Right lobe of liver (tissue), 6 donors: ENCODE measurements at regions not wholly inside any gene's neighbourhood (a gene's known extent, or its start where the extent isn't known, plus 50 kb on each side); places are given as distances from the start of the nearest gene placed in this dataset.

Source experiments
- ATAC-seq, 4 donors: fragments of 200-7000 bp; cut with Tn5 transposase; one replicate each; pipeline ENCODE4 v1.9.1; 2020; ENCODE audit warnings: mild to moderate bottlenecking in 4 of 4, moderate library complexity in 4 of 4
- DNase-seq, 3 donors: peaks; one replicate each; pipeline ENCODE4 v3.0.0-alpha.2; 2020
- H3K27ac ChIP-seq, 3 donors: fragments of 200-600 bp; one replicate each; pipeline ENCODE4 v1.8.0; 2022
- H3K27me3 ChIP-seq, 2 donors: fragments of 200-600 bp; one replicate each; pipeline ENCODE4 v1.8.0; 2022
- H3K36me3 ChIP-seq, 4 donors: fragments of 200-600 bp; sonication (generic) in 1 of 4; one replicate each; pipeline versions ENCODE4 v1.5.1 to v1.8.0; 2017 to 2022; ENCODE audit warnings: control low read depth in 1 of 4
- H3K4me1 ChIP-seq, 4 donors: fragments of 200-600 bp; sonication (generic) in 1 of 4; one replicate each; pipeline versions ENCODE4 v1.5.1 to v1.8.0; 2017 to 2022; ENCODE audit warnings: control low read depth in 1 of 4
- H3K4me3 ChIP-seq, 3 donors: fragments of 200-600 bp; one replicate each; pipeline ENCODE4 v1.8.0; 2022
- H3K9me3 ChIP-seq, 4 donors: fragments of 200-600 bp; sonication (generic) in 1 of 4; one replicate each; pipeline versions ENCODE4 v1.5.1 to v1.8.0; 2017 to 2022; ENCODE audit warnings: control low read depth in 1 of 4
- POLR2A ChIP-seq: fragments of 450-650 bp; IDR thresholded peaks from one replicate; pipeline ENCODE4 v1.6.1; 2017; ENCODE audit warnings: antibody characterized with exemption, mild to moderate bottlenecking
- WGBS: methylation state at CpG from one replicate; pipeline ENCODE4 v1.1.6; 2018; ENCODE audit warnings: low coverage, low lambda C conversion rate; ENCODE audit not compliant: insufficient coverage; ENCODE audit errors: missing lambda C conversion rate; 5-methylcytosine and 5-hydroxymethylcytosine counted together
- intact Hi-C, 2 donors: fragments of 100-400 bp; cut with DNase I; formaldehyde crosslinking; loops; one replicate each; pipeline versions ENCODE4 v1.11.2 to v1.14.1; 2022
- TF ChIP-seq, protein P1 (sequence below), 4 donors: fragments of 200-600 bp in 3 of 4; fragments of 450-650 bp in 1 of 4; IDR thresholded peaks; one replicate each; pipeline versions ENCODE4 v1.5.1 to v1.8.0; 2016 to 2022; ENCODE audit warnings: antibody characterized with exemption in 4 of 4, mild to moderate bottlenecking in 2 of 4
- donor health status: DM: no; HTN: yes; CAD: no.
- donor health status: DM: no; HTN: no; CAD: no.
- donor health status: DM: no; HTN: no; CAD: no.
- donor health status: DM: no; HTN: yes; CAD: no.
- donor health status: DM: no; HTN: yes; CAD: no.

GRCh38 chr11:127649958-127650357, 649.4 kb upstream of the KIRREL3 start:
- intact Hi-C loops, result no loop called here
- H3K36me3 ChIP-seq, result no peaks in the 10 kb centered on the region
- TF ChIP-seq, protein P1, sequence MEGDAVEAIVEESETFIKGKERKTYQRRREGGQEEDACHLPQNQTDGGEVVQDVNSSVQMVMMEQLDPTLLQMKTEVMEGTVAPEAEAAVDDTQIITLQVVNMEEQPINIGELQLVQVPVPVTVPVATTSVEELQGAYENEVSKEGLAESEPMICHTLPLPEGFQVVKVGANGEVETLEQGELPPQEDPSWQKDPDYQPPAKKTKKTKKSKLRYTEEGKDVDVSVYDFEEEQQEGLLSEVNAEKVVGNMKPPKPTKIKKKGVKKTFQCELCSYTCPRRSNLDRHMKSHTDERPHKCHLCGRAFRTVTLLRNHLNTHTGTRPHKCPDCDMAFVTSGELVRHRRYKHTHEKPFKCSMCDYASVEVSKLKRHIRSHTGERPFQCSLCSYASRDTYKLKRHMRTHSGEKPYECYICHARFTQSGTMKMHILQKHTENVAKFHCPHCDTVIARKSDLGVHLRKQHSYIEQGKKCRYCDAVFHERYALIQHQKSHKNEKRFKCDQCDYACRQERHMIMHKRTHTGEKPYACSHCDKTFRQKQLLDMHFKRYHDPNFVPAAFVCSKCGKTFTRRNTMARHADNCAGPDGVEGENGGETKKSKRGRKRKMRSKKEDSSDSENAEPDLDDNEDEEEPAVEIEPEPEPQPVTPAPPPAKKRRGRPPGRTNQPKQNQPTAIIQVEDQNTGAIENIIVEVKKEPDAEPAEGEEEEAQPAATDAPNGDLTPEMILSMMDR (IDR thresholded peaks at IDR 0.05), result no peak
- no peak for TF ChIP-seq POLR2A
- H3K27ac ChIP-seq, result peak overlapping the region in 2 of 3 donors; percentile 2 to 5
- WGBS, result 82% methylated on average over 1 of the region's 1 CpG
- DNase-seq (no peak), ATAC-seq (peak in 3 of 4 donors; percentile 29 to 62 (median 41))
- no peaks in the 10 kb centered on the region for H3K27me3 ChIP-seq
- no peaks in the 10 kb centered on the region for H3K9me3 ChIP-seq
- H3K4me1 ChIP-seq, result peaks cover 0 to 14% (median 2%) of the 10 kb centered on the region in 4 donors
- H3K4me3 ChIP-seq, result no peak overlapping the region

- no peaks in the 10 kb centered on the region for H3K27me3 ChIP-seq
- H3K9me3 ChIP-seq, result no peaks in the 10 kb centered on the region
- ATAC-seq (peak; percentile 77 to 98 (median 92)), DNase-seq (no peak)
- no peak for TF ChIP-seq POLR2A
- TF ChIP-seq, protein P1 (IDR thresholded peaks at IDR 0.05), result no peak
- H3K27ac ChIP-seq, result peak overlapping the region; percentile 2 to 20 (median 7)
- H3K4me1 ChIP-seq, result peaks cover 0 to 14% (median 2%) of the 10 kb centered on the region in 4 donors
- WGBS, result 18% methylated on average over 2 of the region's 2 CpGs
- H3K36me3 ChIP-seq, result no peaks in the 10 kb centered on the region
- H3K4me3 ChIP-seq, result no peak overlapping the region
- intact Hi-C loops, result no loop called here
Observed at GRCh38 chr11:127649071-127649470, 648.5 kb upstream of the KIRREL3 start.

DNA sequence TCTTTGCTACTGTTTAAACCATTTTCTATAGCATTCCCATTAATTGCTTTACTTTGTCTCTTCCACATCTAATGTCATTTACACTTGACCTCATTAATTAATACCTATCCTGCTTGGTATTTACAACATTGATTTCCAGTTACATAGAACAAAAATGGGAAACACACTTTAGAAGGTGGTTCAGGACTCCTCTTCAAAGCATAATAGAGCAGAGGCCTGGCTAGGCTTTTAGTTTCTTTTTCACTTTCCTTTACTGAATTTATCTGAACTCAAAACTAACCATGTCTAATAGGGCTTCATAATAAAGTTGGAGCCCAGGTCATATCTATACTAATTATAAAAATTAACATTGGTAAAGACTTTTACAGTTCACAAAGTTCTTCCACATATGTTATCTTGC, 648.0 kb upstream of the KIRREL3 start:
- H3K36me3 ChIP-seq, result no peaks in the 10 kb centered on the region
- intact Hi-C loops, result no loop called here
- peak; percentile 29 to 67 (median 52) for ATAC-seq
- peak overlapping the region; percentile 2 to 20 (median 7) for H3K27ac ChIP-seq
- H3K27me3 ChIP-seq, result no peaks in the 10 kb centered on the region
- no peaks in the 10 kb centered on the region for H3K9me3 ChIP-seq
- H3K4me3 ChIP-seq, result no peak overlapping the region
- peaks cover 0 to 14% (median 2%) of the 10 kb centered on the region in 4 donors for H3K4me1 ChIP-seq
- DNase-seq, result no peak
- TF ChIP-seq, protein P1 (IDR thresholded peaks at IDR 0.05), result no peak
- no peak for TF ChIP-seq POLR2A

DNA sequence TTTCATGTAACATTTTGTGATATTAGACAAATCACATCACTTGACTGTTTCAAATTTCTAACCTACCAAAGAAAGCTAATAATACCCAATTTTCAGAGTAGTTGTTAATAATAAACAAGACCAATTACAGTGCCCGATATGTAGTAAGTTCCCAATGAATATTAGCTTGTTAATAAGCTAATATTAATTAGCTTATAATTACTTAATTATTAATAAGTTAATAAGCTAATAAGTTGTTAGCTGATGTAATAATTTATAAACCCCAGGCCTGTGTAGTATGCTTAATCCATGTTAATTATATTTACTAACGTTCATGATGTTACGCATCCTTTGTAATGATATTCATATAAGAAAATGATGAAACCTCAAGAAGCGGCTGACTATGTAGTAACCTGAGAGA, 643.8 kb upstream of the KIRREL3 start:
- Histone ChIP-seq H3K36me3 (no peaks in the 10 kb centered on the region), H3K4me3 (no peak overlapping the region), H3K4me1 (peaks cover 0 to 9% (median 2%) of the 10 kb centered on the region in 4 donors), H3K27me3 (no peaks in the 10 kb centered on the region), H3K27ac (no peak overlapping the region), H3K9me3 (no peaks in the 10 kb centered on the region)
- ATAC-seq (no peak), DNase-seq (no peak)
- 95% methylated on average over 4 of the region's 4 CpGs for WGBS
- TF ChIP-seq, protein P1 (IDR thresholded peaks at IDR 0.05), result no peak
- TF ChIP-seq POLR2A, result no peak
- intact Hi-C loops, result no loop called here
